ENCODE measurements at regions not wholly inside any gene's neighbourhood (a gene's known extent, or its start where the extent isn't known, plus 50 kb on each side); places are given as distances from the start of the nearest gene placed in this dataset.
"Not testable (repeated sequence)": the region's sequence is repeated elsewhere in the genome, so short reads cannot be mapped to it uniquely, and the experiment has no call there.

GRCh38 chr21:13000390-13000789, 609.2 kb upstream of the POTED start:
- DNase-seq (ENCODE audit: low spot score): not testable (repeated sequence)

- DNase-seq (ENCODE audit: low spot score): not testable (repeated sequence)
Measured at GRCh38 chr21:13037716-13038115, 571.9 kb upstream of the POTED start.

DNA sequence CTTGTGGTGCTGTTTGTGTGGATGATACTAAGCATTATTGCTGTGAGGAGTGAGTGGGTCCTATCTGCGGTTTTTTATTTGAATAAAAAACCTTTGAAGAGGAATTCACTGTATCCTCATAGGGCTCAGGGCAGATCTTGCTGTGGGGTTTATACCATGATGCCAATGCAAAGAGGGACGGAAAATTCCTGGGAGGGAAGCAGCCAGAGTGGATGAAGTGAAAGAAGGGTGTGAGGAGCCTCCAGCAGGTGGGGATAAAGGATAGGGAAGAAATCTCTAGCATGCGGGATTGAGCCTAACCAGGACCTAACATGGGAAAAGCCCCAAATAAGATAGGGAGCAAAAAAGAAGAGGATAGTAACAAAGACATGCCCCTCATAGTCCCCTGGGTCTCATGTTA, 556.8 kb upstream of the POTED start:
- DNase-seq (ENCODE audit: low spot score): peak; percentile 0
